Lower leg skin (tissue), 4 donors: ENCODE measurements at regions not wholly inside any gene's neighbourhood (a gene's known extent, or its start where the extent isn't known, plus 50 kb on each side); places are given as distances from the start of the nearest gene placed in this dataset.
A peak's percentile ranks its signal among the peaks of the same experiment; 100 is the strongest.

Experiments
- DNase-seq, 2 donors: peaks; one replicate each; pipeline ENCODE4 v3.0.0-alpha.2; 2019; ENCODE audit warnings: low spot score in 2 of 2
- H3K4me3 ChIP-seq: fragments of 200-600 bp; sonication (generic); 2 replicates; pipeline ENCODE4 v1.5.1; 2017; ENCODE audit warnings: mild to moderate bottlenecking, low read depth; ENCODE audit not compliant: poor library complexity, severe bottlenecking
- POLR2A ChIP-seq, 2 donors: fragments of 450-650 bp; IDR thresholded peaks; one replicate each; pipeline ENCODE4 v1.6.1; 2016 to 2017; ENCODE audit warnings: antibody characterized with exemption in 2 of 2, mild to moderate bottlenecking in 1 of 2, moderate library complexity in 1 of 2
- WGBS, 2 donors: methylation state at CpG; one replicate each; pipeline ENCODE4 v1.1.5; 2018; 5-methylcytosine and 5-hydroxymethylcytosine counted together
- intact Hi-C: fragments of 100-400 bp; cut with DNase I; formaldehyde crosslinking; loops from one replicate; pipeline ENCODE4 v1.15.0; 2023; ENCODE audit warnings: low total_unique reads
- TF ChIP-seq, protein P1 (sequence below), 3 donors: fragments of 450-650 bp; IDR thresholded peaks; one replicate each; pipeline ENCODE4 v1.5.1; 2016; ENCODE audit warnings: antibody characterized with exemption in 3 of 3, mild to moderate bottlenecking in 3 of 3, moderate library complexity in 2 of 3

DNA sequence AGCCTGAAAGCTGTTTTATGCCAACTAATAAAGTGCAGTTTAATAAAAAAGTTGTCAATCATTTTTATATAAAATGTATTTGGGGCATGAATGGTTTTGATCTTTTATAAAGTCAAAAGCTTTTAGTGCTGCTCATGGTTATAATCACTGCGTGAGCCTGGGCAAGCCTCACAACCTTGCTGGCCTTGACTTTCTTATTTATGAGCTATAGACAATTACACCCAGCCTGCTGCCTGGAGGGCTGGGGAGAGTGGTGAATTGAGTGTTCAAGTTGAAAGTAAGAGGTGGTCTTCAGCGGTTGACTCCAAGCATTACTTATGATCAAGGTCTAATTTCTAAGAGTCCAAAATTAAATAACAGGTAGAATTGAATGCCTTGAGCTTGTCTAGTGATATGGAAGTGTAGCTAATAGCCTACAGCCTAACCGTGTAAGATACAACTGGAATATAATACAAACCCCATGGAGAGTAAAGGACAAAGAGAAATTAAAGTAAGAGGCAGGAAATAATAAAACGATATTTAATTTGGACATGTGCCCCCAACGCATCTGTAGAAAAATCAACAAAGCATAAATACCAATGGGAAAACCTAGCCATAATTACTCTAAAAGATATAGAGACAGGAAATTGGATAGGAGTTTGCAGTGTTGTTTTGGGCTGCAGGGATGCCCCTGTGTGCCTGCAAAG lies 106.0 kb upstream of the CYP1B1 start:
- WGBS, 2 donors, result 80 to 81% methylated on average over 5 of the region's 5 CpGs
- intact Hi-C loops, result loop anchor here (5.0 kb wide), 1 partner anchor 1210 kb away; no protein-coding TSS in a partner anchor
- no peak for DNase-seq
- H3K4me3 ChIP-seq, result no peak overlapping the region
- no peak for TF ChIP-seq POLR2A (IDR thresholded peaks at IDR 0.05)

DNA sequence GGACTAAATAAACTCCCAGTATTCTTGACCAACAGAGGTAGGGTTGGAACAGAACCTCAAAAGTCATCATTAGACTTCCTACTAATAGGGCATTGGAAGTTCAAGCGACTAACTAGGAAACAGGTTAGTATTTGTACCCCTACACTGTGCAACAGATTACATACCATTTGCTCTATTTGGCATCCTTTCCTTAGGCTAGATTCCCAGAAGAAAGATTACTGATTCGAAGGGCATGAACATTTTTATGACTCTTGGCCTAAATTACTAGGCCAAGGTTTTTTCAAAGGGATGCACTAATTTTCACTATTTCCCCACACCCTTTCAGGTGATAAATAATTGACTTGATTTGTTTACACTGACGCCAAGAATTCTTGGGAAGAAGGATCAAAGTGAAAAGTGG lies 104.8 kb upstream of the CYP1B1 start:
- WGBS, 2 donors, result 71 to 80% methylated on average over 3 of the region's 3 CpGs
- TF ChIP-seq POLR2A (IDR thresholded peaks at IDR 0.05), result no peak
- TF ChIP-seq, protein P1, sequence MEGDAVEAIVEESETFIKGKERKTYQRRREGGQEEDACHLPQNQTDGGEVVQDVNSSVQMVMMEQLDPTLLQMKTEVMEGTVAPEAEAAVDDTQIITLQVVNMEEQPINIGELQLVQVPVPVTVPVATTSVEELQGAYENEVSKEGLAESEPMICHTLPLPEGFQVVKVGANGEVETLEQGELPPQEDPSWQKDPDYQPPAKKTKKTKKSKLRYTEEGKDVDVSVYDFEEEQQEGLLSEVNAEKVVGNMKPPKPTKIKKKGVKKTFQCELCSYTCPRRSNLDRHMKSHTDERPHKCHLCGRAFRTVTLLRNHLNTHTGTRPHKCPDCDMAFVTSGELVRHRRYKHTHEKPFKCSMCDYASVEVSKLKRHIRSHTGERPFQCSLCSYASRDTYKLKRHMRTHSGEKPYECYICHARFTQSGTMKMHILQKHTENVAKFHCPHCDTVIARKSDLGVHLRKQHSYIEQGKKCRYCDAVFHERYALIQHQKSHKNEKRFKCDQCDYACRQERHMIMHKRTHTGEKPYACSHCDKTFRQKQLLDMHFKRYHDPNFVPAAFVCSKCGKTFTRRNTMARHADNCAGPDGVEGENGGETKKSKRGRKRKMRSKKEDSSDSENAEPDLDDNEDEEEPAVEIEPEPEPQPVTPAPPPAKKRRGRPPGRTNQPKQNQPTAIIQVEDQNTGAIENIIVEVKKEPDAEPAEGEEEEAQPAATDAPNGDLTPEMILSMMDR (IDR thresholded peaks at IDR 0.05), result no peak
- DNase-seq, result no peak
- H3K4me3 ChIP-seq, result no peak overlapping the region
- intact Hi-C loops, result loop anchor here (5.0 kb wide), 1 partner anchor 1208 kb away; no protein-coding TSS in a partner anchor

DNA sequence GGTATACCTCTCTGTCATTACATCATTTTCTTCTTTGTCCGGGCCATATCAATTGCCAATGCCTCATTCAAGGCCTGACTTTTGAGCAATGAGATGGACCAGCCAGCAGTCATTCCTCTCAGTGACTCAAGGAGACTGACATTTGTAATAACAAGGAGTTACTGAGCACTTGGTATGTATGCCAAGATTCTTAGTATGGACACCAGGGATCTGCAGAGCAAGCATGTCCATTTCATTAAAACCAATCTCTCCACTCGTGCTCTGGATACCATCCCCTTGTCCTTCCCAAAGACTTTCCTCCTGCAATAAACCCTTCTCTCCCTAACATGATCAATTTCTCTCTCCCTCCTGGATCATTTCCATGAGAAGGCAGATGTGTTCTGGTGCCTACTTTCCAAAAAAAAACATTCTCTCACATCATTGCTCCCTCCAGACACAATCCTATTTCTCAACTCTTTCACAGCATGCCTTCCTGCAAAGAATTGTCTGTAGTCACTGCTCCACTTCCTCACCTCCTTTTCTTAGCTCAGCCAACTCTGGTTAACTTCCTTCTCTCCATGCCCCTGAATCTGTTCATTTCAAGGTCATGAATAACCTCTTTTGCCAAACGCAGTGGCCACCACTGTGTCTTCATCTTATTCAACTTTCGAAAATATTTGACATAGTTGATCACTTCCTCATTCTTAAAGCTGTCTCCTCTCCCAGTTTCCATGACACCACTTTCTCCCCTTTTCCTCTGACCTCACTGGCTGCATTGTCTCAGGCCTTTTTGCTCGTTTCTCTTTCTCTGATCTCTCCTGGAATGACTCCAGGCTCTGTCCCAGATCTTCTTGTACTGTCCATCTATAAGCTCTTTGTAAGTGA lies 102.8 kb upstream of the CYP1B1 start:
- TF ChIP-seq, protein P1 (IDR thresholded peaks at IDR 0.05), result no peak
- TF ChIP-seq POLR2A (IDR thresholded peaks at IDR 0.05), result no peak
- no peak overlapping the region for H3K4me3 ChIP-seq
- intact Hi-C loops, result no loop called here
- WGBS, 2 donors, result 50 to 53% methylated on average over 5 of the region's 5 CpGs
- peak in 1 of 2 donors; percentile 35 for DNase-seq

DNA sequence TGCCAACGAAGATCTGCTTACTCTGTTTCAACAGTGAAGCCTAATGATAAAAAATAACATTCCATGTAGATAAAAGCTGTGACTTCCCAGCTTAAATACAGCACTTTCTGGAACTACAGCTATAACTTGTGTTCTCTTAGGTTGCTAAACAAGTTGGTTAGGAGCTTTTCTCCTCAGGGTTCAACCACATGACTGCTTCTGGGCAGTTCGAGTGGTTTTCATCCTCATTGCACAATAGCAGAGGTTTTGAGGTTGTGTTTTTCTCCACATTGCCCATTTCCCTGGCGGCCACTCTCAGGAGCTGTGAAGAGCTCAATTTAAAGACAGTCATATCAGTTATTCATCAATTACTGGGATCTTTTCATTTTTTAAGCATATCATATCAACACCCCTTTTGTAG lies 102.2 kb upstream of the CYP1B1 start:
- no peak for TF ChIP-seq POLR2A (IDR thresholded peaks at IDR 0.05)
- TF ChIP-seq, protein P1 (IDR thresholded peaks at IDR 0.05), result no peak
- WGBS, 2 donors, result 49 to 66% methylated on average over 3 of the region's 3 CpGs
- peak; percentile 52 to 87 for DNase-seq
- intact Hi-C loops, result no loop called here
- no peak overlapping the region for H3K4me3 ChIP-seq

DNA sequence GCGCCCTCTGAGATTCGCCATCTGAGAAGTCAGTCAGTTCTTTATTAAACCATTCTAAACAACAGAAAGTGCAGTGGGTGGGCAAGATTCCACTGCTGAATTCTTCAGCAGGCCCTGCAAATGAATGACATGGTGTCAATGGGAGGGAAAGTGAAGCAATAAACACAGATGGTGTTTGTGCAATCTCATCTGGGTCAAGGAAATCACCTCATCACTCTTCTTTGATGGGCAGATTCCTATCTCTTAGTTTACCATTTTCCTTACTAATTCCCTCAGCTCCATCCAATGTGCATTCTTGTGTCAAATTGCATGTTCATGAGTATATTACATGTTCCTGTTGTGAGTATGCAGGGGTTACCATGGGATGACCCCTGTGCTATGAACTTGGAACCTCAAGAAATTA lies 100.7 kb upstream of the CYP1B1 start:
- intact Hi-C loops, result no loop called here
- TF ChIP-seq, protein P1 (IDR thresholded peaks at IDR 0.05), result no peak
- no peak for TF ChIP-seq POLR2A (IDR thresholded peaks at IDR 0.05)

More for the DNA sequence above, 100.7 kb upstream of the CYP1B1 start:
- no peak overlapping the region for H3K4me3 ChIP-seq
- peak in 1 of 2 donors; percentile 40 for DNase-seq
- 94 to 100% methylated on average over 2 of the region's 2 CpGs for WGBS, 2 donors
